GM21576 (cell line): ENCODE measurements at regions not wholly inside any gene's neighbourhood (a gene's known extent, or its start where the extent isn't known, plus 50 kb on each side); places are given as distances from the start of the nearest gene placed in this dataset.
"Not testable (repeated sequence)": the region's sequence is repeated elsewhere in the genome, so short reads cannot be mapped to it uniquely, and the experiment has no call there.

Source experiments
- ATAC-seq: cut with Tn5 transposase; IDR thresholded peaks from one replicate; pipeline ENCODE4 v1.9.1; 2021; ENCODE audit warnings: mild to moderate bottlenecking, moderate library complexity; ENCODE audit not compliant: unreplicated experiment

- ATAC-seq = no peak
Measured at GRCh38 chr20:39751557-39752137, 789.5 kb downstream of the DHX35 start.

- ATAC-seq = no peak
Measured at GRCh38 chr20:39745380-39745779, 783.2 kb downstream of the DHX35 start.

GRCh38 chr20:39738651-39739050 lies 776.5 kb downstream of the DHX35 start:
- ATAC-seq = no peak

- ATAC-seq = no peak
Measured at GRCh38 chr20:39736434-39737327, 774.5 kb downstream of the DHX35 start.

- not testable (repeated sequence) for ATAC-seq
Measured at GRCh38 chr20:39725513-39725912, 763.4 kb downstream of the DHX35 start.

GRCh38 chr20:39719293-39719692 lies 757.1 kb downstream of the DHX35 start:
- no peak for ATAC-seq

- ATAC-seq = no peak
Measured at GRCh38 chr20:39717936-39718335, 755.8 kb downstream of the DHX35 start.

- ATAC-seq = no peak
Measured at GRCh38 chr20:39716796-39717341, 754.7 kb downstream of the DHX35 start.

- ATAC-seq = no peak
Measured at GRCh38 chr20:39713076-39713840, 751.1 kb downstream of the DHX35 start.

- no peak for ATAC-seq
Measured at GRCh38 chr20:39706184-39706663, 744.1 kb downstream of the DHX35 start.

GRCh38 chr20:39705032-39705431 lies 742.9 kb downstream of the DHX35 start:
- no peak for ATAC-seq

- not testable (repeated sequence) for ATAC-seq
Measured at GRCh38 chr20:39703357-39703756, 741.2 kb downstream of the DHX35 start.

- no peak for ATAC-seq
Measured at GRCh38 chr20:39702701-39703349, 740.7 kb downstream of the DHX35 start.

GRCh38 chr20:39700528-39700927 lies 738.4 kb downstream of the DHX35 start:
- no peak for ATAC-seq

- ATAC-seq = no peak
Measured at GRCh38 chr20:39699166-39699725, 737.1 kb downstream of the DHX35 start.

GRCh38 chr20:39698752-39699151 lies 736.6 kb downstream of the DHX35 start:
- ATAC-seq = no peak

- ATAC-seq = no peak
Measured at GRCh38 chr20:39691151-39691862, 729.2 kb downstream of the DHX35 start.

- no peak for ATAC-seq
Measured at GRCh38 chr20:39676857-39677391, 714.8 kb downstream of the DHX35 start.

GRCh38 chr20:39676241-39676640 lies 714.1 kb downstream of the DHX35 start:
- ATAC-seq = no peak
